DMS79 (cell line): ENCODE measurements at regions not wholly inside any gene's neighbourhood (a gene's known extent, or its start where the extent isn't known, plus 50 kb on each side); places are given as distances from the start of the nearest gene placed in this dataset.
"Not testable (repeated sequence)": the region's sequence is repeated elsewhere in the genome, so short reads cannot be mapped to it uniquely, and the experiment has no call there.

Experiments used
- DNase-seq: peaks from one replicate; lab custom pipeline; 2025; lab: John Stamatoyannopoulos, UW

DNA sequence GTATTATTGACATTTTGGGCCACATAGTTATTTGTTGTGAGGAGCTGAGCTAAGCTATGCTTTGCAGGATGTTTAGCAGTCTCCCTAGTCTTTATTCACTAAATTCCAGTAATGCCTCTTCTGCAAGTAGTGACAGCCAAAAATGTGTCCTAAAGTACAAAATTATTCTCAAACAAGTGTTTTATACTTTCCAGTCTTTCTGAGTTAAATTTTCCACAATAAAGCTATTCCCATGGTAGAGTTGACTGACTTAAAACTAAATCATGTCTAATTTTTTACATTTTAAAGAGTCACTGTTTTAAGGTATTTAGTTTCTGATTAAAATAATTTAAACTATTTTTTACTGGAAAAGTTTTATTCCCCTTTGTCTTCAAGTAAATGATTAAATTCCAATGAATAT lies 717.8 kb upstream of the HS3ST5 start:
- DNase-seq = no peak

DNA sequence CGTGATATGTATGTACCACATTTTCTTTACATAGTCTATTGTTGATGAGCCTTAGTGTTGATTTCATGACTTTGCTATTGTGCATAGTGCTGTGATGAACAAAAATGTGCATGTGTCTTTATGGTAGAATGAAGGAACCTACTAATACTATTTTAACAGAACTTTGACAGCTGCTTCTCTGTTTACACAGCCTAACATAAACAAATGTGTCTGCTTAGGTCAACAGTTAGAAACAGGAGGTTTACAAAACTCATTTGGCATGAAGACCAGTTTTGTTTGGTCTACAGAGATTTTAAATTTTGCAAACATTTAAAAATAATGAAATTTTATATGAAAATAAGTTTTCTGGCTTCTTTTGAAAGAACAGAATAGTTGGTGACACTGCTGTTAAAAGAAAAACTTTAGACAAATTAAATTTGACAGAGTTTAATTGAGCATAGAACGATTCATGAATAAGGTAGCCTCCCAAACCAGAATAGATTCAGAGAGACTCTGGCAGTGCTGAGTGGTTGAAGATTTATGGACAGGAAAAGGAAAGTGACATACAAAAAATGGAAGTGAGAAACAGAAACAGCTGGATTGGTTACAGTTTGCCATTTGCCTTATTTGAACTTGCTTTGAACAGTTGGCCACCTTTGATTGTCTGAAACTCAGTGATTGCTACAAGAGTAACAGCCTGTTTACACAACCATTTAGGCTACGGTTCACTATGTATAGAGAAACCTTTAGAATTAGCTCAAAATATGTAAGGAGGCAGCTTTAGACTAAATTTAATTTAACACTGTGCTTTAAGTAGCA lies 715.8 kb upstream of the HS3ST5 start:
- DNase-seq = no peak

DNA sequence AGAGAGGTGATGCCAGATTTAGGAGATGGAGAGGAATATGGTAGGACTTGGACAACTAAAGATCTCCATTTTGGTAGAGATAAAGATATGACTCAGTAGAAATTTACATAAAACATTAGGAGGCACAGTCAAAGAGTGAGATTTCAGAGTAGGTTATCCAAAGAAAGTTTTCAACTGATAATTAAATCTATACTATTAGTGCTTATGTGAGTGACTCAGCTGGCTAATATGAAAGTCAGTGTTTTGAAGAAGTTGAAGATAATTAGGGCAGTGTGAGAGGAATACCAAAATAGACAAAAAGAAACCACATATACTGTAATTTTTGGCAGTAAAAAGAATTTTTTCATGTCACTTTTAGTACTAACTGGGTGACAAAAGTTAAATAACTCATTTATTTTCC lies 712.8 kb upstream of the HS3ST5 start:
- no peak for DNase-seq

DNA sequence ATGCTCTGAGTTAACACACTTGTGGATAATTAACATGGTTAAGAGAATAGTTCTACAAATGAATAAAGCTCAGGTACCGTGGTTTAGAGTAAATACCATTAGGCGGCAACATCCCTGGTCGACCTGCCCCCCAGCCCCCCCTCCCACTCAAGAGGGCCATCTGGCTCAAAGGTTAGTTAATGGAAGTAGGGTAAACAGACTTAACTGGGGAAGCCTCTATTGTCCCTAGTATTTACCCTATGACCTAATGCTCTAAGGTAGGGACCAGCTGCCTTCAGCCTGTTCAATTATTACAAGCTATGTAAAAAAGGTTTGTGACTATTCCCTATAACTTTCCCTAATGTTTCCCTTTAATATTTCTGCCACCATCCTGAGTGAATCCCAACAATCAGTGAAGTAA lies 711.4 kb upstream of the HS3ST5 start:
- not testable (repeated sequence) for DNase-seq

DNA sequence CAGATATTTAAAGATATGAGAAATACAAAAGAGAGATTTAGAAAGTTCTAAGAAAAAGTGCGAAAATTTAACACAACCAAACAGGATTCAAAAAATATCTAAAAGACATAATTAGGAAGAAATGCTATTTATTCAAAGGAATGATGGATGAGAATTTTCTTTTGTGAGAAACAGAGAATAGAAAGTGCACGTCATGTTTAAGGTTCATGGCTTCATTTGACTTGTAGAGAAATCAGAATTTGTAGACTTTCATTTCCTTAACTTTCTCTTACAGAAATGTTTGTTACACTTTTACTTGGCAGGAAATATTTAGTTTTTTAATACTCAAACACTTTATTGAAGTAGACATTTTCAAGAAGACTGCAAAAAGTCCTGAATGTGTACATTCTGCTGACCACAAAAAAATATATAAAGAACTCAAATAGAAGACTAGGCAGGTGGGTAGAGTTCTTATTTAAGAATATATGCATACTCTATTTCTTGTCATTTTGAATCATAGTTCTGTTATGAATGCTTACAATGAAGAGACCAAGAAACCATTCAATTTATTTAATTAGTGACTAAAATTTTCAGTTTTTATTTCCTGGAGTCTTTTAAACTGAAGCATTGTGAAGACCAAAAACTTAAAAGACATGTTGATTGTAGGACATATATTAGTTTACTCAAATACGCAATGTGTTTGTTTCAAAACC lies 710.5 kb upstream of the HS3ST5 start:
- no peak for DNase-seq

DNA sequence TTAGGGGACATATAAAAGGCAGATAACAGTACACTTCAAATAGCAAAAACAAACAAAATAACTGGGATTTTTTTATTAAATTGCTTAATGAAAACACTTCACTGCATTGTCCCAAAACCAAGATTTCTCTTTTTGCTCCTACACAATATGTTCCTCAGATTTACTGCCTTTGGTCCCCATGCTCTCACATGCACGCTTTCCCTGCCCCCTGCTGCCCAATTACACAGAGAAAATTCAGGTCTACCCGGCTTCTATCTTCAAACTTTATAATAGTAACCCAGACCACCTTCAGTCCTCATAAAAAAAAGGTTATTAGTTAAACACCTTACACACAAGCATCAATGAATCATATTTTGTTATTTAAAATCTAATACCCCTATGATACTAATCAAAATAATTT lies 673.8 kb upstream of the HS3ST5 start:
- no peak for DNase-seq

DNA sequence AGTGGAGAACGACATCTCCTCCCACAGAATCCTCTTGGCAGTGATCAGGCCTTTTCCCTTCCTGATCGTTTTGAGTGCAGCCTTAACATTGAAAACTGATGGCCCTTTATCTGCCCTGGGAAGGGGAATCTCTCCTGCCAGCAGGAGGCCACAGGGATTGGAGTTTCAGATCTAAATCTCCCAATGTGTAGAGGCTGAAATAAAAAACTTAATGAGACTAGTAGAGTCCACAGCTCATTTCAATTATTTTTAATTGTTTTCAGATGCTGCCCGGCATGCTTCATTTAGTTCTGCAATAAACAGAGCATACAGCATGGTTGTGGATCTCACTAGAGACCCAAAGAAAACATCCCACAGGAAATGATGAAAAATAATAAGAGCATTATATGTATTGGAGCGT lies 662.2 kb upstream of the HS3ST5 start:
- no peak for DNase-seq

DNA sequence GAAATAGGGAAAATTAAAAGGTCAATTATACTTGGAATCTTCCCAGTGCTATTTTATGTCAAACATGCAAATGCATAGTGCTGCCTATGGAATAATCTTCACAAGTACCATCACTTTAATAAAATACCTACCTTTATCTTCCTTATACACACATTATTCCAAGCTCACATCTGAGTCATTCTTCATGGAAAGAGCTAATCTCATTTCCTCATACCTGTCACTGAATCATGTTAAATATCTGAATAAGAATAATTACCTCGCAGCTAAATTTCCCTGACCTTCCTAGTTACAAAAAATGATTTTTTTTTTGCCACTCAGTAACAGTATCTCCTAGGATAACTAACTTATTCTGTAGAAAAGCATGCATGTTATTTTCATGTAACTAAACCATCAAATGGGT lies 661.4 kb upstream of the HS3ST5 start:
- DNase-seq = no peak

DNA sequence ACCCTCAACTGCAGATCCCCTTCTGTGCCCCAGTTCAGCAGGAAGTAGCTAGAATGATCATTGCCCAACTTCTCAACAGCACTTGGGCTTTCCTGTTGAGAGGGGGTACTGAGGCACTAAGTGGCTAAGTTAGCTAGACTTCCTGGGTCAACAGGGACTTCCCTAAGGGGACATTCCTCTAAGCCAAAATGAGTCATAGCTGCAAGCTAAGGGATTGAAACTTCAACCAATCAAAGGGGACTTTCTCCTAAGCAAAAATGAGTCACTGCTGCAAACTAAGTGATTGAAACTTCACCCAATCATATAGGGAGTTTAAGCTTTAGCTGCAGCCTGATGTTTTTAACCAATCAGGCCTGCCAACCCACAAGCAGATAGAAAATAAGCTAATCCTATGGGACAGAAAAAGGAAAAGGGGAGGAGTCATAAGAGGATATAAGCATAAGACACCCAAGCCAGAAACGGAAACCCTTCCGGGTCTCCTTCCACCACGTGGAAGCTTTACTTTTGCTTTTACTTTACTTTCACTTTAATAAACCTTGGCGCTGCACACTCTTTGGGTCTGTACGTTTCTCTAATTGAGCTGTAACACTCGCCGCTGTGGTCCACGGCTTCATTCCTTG lies 659.0 kb upstream of the HS3ST5 start:
- no peak for DNase-seq

DNA sequence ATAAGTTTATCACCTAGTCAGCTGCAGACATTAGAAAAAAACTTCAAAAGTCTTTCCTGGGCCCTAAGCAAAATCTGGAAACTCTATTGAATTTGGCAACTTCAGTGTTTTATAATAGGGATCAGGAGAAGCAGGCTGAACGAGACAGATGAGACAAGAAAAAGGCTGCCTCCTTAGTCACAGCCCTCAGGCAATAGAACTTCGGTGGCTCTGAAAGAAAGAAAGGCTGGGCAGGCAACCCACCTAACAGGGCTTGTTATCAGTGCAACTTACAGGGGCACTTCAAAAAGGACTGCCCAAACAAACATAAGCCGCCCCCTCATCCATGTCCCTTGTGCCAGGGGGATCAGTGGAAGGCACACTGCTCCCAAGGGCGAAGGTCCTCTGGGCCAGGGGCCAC lies 657.9 kb upstream of the HS3ST5 start:
- no peak for DNase-seq

DNA sequence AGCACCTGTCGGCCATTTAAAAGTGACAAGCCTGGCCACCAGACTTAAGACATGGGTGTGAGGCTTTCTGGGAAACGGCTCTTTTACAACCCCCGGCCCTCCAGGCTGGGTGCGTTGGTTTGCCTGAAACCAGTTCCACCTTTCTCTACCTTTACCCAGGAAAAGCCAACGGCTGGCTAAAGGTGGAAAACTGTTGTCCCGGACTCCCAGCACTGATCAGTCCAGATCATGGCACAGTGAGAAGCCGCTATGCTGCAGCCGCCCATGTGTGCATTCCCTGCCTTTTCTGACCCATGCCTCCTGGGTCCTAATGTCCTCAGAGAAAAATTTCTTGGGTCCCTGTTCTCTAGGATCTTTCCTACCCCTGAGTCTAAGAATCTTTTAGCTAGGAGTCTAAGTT lies 655.7 kb upstream of the HS3ST5 start:
- DNase-seq = no peak

DNA sequence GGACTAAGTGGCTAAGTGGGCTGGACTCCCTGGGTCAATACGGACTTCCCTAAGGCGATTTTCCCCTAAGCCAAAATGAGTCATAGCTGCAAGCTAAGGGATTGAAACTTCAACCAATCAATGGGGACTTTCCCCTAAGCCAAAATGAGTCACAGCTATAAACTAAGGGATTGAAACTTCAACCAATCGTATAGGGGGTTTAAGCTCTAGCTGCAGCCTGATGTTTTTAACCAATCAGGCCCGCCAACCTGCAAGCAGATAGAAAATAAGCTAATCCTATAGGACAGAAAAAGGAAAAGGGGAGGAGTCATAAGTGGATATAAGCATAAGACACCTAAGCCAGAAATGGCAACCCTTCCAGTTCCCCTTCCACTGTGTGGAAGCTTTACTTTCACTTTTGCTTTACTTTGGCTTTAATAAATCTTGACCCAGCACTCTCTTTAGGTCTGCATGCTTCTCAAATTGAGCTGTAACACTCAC lies 655.0 kb upstream of the HS3ST5 start:
- DNase-seq = peak; percentile 2

DNA sequence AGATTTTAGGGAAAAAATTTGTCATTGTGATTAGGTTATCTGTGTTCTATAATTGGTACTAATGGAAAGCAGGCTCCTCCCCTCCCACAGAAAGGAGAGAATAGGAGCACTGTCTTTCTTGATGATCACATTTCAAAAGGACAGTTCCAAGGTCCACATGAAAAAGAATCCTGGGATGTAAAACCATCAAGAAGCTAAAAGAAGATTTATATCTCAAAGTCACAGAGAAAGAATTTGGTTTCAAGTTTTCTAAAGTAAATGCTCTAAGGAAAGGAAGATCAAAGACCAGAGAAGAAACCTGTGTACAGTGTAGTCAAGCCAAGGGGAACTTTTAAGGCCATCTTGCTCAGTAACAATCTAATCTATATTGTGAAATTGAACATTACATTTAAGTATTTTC lies 652.7 kb upstream of the HS3ST5 start:
- DNase-seq = no peak

DNA sequence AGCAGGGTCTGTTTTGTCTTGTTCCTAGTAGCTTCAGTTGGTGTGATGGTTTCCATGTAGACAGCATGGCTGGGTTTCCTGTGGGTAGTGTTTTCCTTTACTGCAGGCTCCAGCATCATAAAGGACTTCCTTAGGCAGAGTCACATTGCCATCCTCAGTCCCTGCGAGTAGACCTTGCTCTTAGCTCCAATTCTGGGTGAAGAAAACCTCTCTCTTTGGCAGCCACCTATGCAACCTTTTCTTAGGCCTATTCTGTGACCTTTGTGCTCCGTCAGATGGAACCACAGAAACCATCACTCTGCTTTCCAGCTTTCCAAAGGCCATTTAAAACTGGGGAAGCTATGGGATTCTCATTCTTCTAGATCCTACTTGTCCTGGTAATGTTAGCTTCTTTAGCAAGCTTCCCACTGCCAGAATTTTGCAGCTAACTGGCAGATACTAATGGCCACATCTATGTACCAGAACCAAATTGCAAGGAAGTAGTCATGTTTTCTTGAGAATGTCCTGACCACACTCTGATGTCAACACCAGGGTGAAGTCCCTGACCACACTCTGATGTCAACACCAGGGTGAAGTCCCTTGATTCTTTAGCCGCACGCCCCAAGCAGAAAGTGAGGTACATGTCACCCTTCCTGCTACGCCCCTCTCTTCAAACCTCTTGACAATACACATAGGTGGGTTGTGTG lies 646.6 kb upstream of the HS3ST5 start:
- no peak for DNase-seq

DNA sequence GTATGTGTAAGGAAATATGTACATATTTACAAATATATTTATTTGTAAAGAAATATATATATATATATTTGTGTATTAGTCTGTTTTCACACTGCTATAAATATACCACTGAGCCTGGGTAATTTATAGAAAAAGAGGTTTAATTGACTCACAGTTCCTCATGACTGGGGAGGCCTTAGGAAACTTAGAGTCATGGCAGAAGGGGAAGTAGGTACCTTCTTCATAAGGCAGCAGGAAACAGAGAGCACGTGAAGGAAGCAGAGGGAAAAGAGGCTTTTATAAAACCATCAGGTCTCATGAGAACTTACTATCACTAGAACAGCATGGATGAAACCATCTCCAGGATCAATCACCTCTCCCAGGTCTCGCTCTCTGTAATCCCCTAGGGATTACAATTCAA lies 644.5 kb upstream of the HS3ST5 start:
- no peak for DNase-seq

DNA sequence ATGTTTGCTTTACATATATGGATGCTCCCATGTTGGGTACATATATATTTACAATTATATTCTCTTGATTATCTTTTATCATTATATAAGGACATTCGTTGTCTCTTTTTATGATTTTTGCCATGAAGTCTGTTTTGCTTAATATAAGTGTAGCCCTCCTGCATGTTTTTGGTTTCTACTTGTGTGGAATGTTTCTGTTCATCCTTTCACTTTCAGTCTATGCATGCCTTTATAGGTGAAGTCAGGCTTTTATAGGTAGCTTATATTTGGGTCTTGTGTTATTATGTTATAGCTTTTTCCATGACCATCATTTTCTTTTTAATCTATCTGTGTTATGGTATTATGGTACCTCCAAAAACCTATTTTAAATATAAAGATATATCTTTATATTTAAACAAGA lies 612.5 kb upstream of the HS3ST5 start:
- no peak for DNase-seq

DNA sequence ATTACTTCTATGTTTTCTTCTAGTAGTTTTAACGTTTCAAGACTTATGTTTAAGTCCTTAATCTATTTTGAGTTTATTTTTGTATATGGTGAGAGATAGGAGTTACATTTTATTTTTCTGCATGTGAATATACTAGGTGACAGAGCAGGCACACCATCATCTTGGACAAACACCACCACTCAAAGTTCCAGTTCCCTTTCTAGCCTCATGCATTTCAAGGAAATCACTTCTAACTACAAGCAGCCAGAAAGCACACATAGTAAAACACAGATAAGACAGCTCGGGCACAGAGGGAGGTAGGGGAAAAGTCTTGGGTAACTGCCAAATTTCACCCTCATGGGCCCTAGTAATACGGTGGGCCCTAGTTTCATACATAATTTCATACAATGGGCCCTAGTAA lies 609.4 kb upstream of the HS3ST5 start:
- no peak for DNase-seq

DNA sequence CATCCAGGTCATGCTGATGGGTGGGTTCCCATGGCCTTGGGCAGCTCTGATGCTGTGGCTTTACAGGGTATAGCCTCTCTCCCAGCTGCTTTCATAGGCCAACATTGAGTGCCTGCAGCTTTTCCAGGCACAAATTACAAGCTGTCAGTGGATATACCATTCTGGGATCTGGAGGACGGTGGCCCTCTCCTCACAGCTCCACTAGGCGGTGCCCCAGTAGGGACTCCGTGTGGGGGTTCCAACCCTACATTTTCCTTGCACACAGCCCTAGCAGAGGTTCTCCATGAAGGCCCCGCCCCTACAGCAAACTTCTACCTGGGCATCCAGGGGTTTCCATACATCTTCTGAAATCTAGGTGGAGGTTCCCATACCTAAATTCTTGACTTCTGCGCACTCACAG lies 602.6 kb upstream of the HS3ST5 start:
- DNase-seq = no peak

DNA sequence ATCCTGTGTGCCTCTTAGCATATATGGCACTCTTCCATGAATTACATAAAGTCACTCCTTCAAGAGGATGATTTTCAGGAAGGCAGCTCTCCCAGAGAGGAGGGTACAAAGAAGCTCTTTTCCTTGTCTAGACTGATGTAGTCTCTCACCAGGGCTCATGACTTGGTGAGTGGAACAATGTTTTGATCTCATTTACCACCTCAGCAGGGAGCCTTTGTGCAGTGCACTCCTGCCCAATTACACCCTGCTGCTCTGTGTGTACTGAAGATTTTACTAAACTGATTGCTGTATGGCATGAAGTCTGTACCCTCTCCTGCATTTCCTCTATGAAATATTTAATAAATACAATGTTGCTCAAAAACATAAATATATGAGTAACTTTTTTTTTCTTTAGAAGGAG lies 598.3 kb upstream of the HS3ST5 start:
- no peak for DNase-seq

DNA sequence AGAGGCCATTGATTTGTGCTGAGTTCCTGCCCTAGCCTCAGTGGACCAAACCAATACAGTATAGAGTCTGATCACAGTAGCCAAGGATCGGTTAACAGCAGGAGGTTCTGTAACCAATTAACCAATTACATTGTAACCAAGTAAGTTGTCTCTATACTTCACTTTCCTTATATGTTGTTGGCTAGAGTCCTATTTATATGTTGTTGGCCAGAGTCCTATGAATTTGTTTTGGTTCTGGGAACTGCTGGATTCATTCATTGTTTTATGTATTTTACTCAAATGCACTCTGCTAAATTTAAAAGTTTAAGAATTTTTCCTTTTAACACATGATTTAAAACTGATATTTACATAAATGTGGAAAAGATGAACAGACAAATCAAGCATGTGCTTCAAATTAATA lies 597.4 kb upstream of the HS3ST5 start:
- DNase-seq = no peak

DNA sequence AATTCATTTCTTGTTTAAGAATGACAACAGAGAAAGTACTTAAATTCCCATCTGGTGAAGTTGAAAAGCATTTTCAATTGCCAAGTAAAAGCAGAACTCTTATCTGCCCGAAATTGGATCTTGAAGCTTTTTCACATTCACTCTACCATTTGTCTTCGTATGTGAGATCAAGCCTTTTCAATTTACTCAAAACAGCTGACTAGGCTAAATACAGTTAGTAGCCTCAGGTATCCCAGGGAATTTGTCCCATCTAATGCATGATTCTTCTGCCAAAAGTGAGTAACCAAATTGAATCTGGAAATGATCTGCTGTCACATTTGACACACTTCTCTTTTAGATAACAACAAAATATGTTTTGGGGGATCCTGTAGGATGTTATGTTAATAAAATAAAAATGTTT lies 596.8 kb upstream of the HS3ST5 start:
- DNase-seq = no peak

DNA sequence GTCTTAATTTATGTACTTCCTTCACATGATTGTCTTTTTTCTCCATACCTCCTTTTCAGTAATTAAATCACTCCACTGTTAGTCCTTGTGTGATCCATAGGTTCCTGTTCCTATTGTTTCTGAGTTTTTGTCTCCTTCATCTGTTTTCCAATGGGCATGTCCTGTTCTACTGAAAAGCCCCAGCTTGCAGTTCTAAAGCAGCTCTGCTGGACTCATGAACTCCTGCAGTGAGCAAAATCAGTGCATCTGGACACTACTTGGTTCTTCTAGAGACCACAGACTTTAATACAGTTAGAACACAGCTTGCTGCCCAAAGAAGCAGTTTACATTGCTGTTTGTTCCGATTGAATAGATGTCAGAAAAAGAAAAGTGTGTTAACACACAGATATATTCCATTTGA lies 593.3 kb upstream of the HS3ST5 start:
- DNase-seq = no peak

DNA sequence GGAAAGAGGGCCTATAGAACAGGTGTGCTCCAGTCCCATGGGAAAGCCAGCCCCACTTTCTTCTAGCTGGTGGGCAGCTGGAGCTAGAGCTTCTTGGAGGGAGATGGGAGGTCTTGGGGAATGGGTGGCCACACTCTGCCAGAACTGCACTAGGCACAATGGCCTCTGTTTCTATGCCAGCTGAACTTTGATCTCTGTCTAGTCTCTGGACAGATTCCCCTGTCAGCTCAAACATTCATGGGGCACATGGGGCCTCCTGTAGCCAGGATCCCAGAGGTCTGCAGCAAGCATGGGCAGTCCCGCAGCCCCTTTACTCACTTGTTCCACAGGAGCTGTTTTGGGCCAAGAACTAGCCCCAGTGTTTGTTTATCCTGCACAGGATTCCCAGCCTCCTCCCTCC lies 591.3 kb upstream of the HS3ST5 start:
- no peak for DNase-seq
